B cell (primary cell): ENCODE measurements at regions not wholly inside any gene's neighbourhood (a gene's known extent, or its start where the extent isn't known, plus 50 kb on each side); places are given as distances from the start of the nearest gene placed in this dataset.

Experiments used
- ATAC-seq: fragments of 200-7000 bp; cut with Tn5 transposase; one replicate; pipeline ENCODE4 v1.10.0; 2021; ENCODE audit warnings: low read depth, mild to moderate bottlenecking, moderate number of reproducible peaks, moderate library complexity
- CTCF ChIA-PET: fragments of 350-600 bp; sonication (Branson Sonifier 250); formaldehyde crosslinking; loops from one replicate; lab custom pipeline; 2021; ENCODE audit warnings: antibody characterized with exemption, inconsistent platforms; lab: Charles Lee
- POLR2A ChIA-PET: fragments of 350-600 bp; sonication (Branson Sonifier 250); formaldehyde crosslinking; loops from one replicate; lab custom pipeline; 2021; ENCODE audit warnings: antibody characterized with exemption; lab: Charles Lee
- DNase-seq: peaks from one replicate; pipeline ENCODE4 v3.0.0; 2013
- H2AFZ ChIP-seq: 2 replicates; pipeline ENCODE4 v1.6.1; 2012; ENCODE audit warnings: mild to moderate bottlenecking, low read depth, low read length; ENCODE audit not compliant: insufficient read depth, poor library complexity, severe bottlenecking
- H3K27ac ChIP-seq, 2 donors: 1 replicate in 1 of 2; 2 replicates in 1 of 2; pipeline ENCODE4 v1.5.1; 2012 to 2013; ENCODE audit warnings: low read length in 2 of 2, mild to moderate bottlenecking in 2 of 2, moderate library complexity in 1 of 2
- H3K27me3 ChIP-seq, 4 experiments: fragments of 200-600 bp in 1 of 4; sonication (generic) in 1 of 4; replicated peaks in 1 of 4; 1 replicate in 2 of 4; 2 replicates in 2 of 4; pipeline versions ENCODE4 v1.6.1 to v1.7.0; 2013 to 2016; ENCODE audit warnings: low read length in 3 of 4, mild to moderate bottlenecking in 2 of 4, mixed read lengths in 1 of 4, moderate library complexity in 1 of 4; ENCODE audit not compliant: insufficient read depth in 4 of 4, control insufficient read depth in 3 of 4; ENCODE audit errors: control extremely low read depth in 1 of 4
- H3K36me3 ChIP-seq, 2 experiments: replicated peaks in 1 of 2; 1 replicate in 1 of 2; 2 replicates in 1 of 2; pipeline versions ENCODE4 v1.6.1 to v1.7.1; 2013; ENCODE audit warnings: low read length in 1 of 2; ENCODE audit not compliant: insufficient read depth in 2 of 2, control insufficient read depth in 1 of 2; ENCODE audit errors: control extremely low read depth in 1 of 2, extremely low read depth in 1 of 2
- H3K4me1 ChIP-seq, 2 donors: fragments of 200-600 bp in 1 of 2; sonication (generic) in 1 of 2; 1 replicate in 1 of 2; 2 replicates in 1 of 2; pipeline versions ENCODE4 v1.5.1 to v1.6.1; 2013 to 2017; ENCODE audit warnings: low read length in 2 of 2; ENCODE audit not compliant: control insufficient read depth in 2 of 2, insufficient read depth in 2 of 2
- H3K4me2 ChIP-seq: replicated peaks from 2 replicates; pipeline ENCODE3; 2012; ENCODE audit warnings: mild to moderate bottlenecking, low read depth, low read length; ENCODE audit not compliant: poor library complexity, severe bottlenecking
- H3K4me3 ChIP-seq, 5 experiments: fragments of 200-600 bp in 1 of 5; sonication (generic) in 1 of 5; 1 replicate in 3 of 5; 2 replicates in 2 of 5; pipeline versions ENCODE4 v1.5.1 to v1.7.0; 2011 to 2016; ENCODE audit warnings: low read length in 4 of 5, mild to moderate bottlenecking in 4 of 5, low read depth in 2 of 5, control low read depth in 1 of 5, moderate library complexity in 1 of 5; ENCODE audit not compliant: insufficient read depth in 1 of 5; ENCODE audit errors: control extremely low read depth in 1 of 5, extremely low read depth in 1 of 5
- H3K79me2 ChIP-seq: fragments of 200-600 bp; sonication (generic); one replicate; pipeline ENCODE4 v1.6.0; 2016; ENCODE audit warnings: low read length; ENCODE audit not compliant: control insufficient read depth, insufficient read depth
- H3K9ac ChIP-seq: fragments of 200-600 bp; sonication (generic); 2 replicates; pipeline ENCODE4 v1.6.1; 2017; ENCODE audit warnings: mild to moderate bottlenecking, low read length, moderate library complexity
- H3K9me3 ChIP-seq, 3 donors: one replicate each; pipeline versions ENCODE4 v1.6.1 to v1.7.1; 2013; ENCODE audit warnings: low read length in 2 of 3; ENCODE audit not compliant: control insufficient read depth in 2 of 3, insufficient read depth in 1 of 3; ENCODE audit errors: control extremely low read depth in 1 of 3
- H4K20me1 ChIP-seq: 2 replicates; pipeline ENCODE4 v1.6.0; 2012; ENCODE audit warnings: mild to moderate bottlenecking, low read length; ENCODE audit not compliant: insufficient read depth, control insufficient read depth, poor library complexity, severe bottlenecking
- H3K27ac Mint-ChIP-seq: one replicate; pipeline ENCODE4 v1.8.0; 2021; ENCODE audit warnings: mixed read lengths
- H3K27me3 Mint-ChIP-seq: one replicate; pipeline ENCODE4 v1.8.0; 2021; ENCODE audit warnings: mixed read lengths
- H3K4me1 Mint-ChIP-seq: one replicate; pipeline ENCODE4 v1.8.0; 2021; ENCODE audit warnings: mixed read lengths
- H3K4me3 Mint-ChIP-seq: one replicate; pipeline ENCODE4 v1.8.0; 2021; ENCODE audit warnings: mixed read lengths
- H3K9me3 Mint-ChIP-seq: one replicate; pipeline ENCODE4 v1.8.0; 2022; ENCODE audit warnings: mixed read lengths; ENCODE audit not compliant: insufficient read depth
- EZH2 ChIP-seq: IDR thresholded peaks from 2 replicates; pipeline ENCODE4 v1.6.1; 2012; ENCODE audit warnings: borderline replicate concordance, low read depth, mild to moderate bottlenecking, moderate library complexity, low read length; ENCODE audit not compliant: insufficient read depth, poor library complexity, severe bottlenecking
- WGBS: methylation state at CpG from one replicate; pipeline ENCODE4 v1.1.5; 2013; ENCODE audit warnings: missing lambda C conversion rate; ENCODE audit not compliant: insufficient coverage; 5-methylcytosine and 5-hydroxymethylcytosine counted together
- intact Hi-C: fragments of 100-400 bp; cut with micrococcal nuclease; formaldehyde crosslinking; loops from one replicate; pipeline ENCODE4 v1.10.0; 2022
- TF ChIP-seq, protein P1 (sequence below): fragments of 200-600 bp; IDR thresholded peaks from one replicate; pipeline ENCODE4 v1.8.0; 2022; ENCODE audit warnings: antibody characterized with exemption, mild to moderate bottlenecking

- intact Hi-C loops: no loop called here
- Histone ChIP-seq H3K36me3 (no peaks in the 10 kb centered on the region), H3K4me1 (no peaks in the 10 kb centered on the region), H3K9me3 (no peaks in the 10 kb centered on the region), H3K27ac (no peak overlapping the region), H3K4me3 (no peak overlapping the region), H2AFZ (no peak overlapping the region), H3K27me3 (no peaks in the 10 kb centered on the region), H4K20me1 (no peaks in the 10 kb centered on the region), H3K79me2 (no peaks in the 10 kb centered on the region), H3K9ac (no peak overlapping the region), H3K4me2 (no peak overlapping the region)
- CTCF ChIA-PET: no interaction called here
- POLR2A ChIA-PET: no interaction called here
- Mint-ChIP-seq H3K9me3 (no peaks in the 10 kb centered on the region), H3K4me1 (peaks cover 2% of the 10 kb centered on the region), H3K27ac (no peak overlapping the region), H3K27me3 (no peaks in the 10 kb centered on the region), H3K4me3 (no peak overlapping the region)
- WGBS: 99% methylated on average over 12 of the region's 18 CpGs
- no peak for ATAC-seq
- TF ChIP-seq, protein P1, sequence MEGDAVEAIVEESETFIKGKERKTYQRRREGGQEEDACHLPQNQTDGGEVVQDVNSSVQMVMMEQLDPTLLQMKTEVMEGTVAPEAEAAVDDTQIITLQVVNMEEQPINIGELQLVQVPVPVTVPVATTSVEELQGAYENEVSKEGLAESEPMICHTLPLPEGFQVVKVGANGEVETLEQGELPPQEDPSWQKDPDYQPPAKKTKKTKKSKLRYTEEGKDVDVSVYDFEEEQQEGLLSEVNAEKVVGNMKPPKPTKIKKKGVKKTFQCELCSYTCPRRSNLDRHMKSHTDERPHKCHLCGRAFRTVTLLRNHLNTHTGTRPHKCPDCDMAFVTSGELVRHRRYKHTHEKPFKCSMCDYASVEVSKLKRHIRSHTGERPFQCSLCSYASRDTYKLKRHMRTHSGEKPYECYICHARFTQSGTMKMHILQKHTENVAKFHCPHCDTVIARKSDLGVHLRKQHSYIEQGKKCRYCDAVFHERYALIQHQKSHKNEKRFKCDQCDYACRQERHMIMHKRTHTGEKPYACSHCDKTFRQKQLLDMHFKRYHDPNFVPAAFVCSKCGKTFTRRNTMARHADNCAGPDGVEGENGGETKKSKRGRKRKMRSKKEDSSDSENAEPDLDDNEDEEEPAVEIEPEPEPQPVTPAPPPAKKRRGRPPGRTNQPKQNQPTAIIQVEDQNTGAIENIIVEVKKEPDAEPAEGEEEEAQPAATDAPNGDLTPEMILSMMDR: no peak
- no peak for TF ChIP-seq EZH2
- no peak for DNase-seq
These were observed 136.7 kb upstream of the GMDS start for GRCh38 chr6:2381872-2382661.

DNA sequence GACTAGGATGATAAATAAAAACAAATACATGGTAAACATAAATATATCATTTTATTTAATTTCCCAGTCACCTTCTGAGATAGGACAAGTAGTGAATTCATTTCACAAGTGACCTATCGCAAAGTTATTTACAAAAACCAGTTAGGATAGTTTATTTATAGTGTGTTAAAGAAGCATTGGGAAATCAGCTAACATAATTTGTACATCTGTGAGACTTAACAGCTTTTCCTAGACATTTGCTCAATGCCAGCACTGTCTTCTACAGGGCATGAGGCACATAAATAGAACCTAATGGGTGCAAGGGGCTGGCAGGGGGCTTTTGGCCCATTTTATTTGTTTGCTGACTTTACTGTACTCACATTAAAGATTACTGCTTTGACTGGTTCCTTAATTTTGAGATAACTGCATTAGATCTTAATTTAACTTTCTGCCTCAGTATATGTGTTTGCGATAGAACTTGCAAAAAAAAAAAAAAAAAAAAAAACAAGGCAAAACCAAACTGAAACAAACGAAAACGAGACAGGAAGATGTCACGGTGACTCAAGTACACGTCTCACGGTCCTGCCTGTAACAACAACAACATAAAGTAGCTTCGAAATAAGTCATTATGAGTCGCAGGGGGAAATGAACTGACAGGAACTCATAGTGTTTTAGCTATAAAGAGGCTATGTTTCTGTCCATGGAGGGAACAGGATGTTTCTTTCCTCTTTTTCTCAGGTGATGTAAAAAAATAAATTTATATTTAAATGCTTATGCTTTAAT, 133.7 kb upstream of the GMDS start:
- H3K36me3 ChIP-seq: no peaks in the 10 kb centered on the region
- no peak overlapping the region for H3K9ac ChIP-seq
- Mint-ChIP-seq H3K9me3 (no peaks in the 10 kb centered on the region), H3K4me3 (no peak overlapping the region), H3K27ac (no peak overlapping the region), H3K27me3 (no peaks in the 10 kb centered on the region), H3K4me1 (peaks cover 2% of the 10 kb centered on the region)
- H2AFZ ChIP-seq: no peak overlapping the region
- CTCF ChIA-PET: no interaction called here
- no peak overlapping the region for H3K27ac ChIP-seq
- H3K4me1 ChIP-seq: no peaks in the 10 kb centered on the region
- TF ChIP-seq, protein P1: no peak
- no peak for TF ChIP-seq EZH2
- ATAC-seq (no peak), DNase-seq (no peak)
- no CpG with 5 or more reads among the region's 9 CpGs for whole genome bisulfite sequencing
- no peaks in the 10 kb centered on the region for H3K79me2 ChIP-seq
- no peak overlapping the region for H3K4me2 ChIP-seq
- no peak overlapping the region for H3K4me3 ChIP-seq
- POLR2A ChIA-PET: no interaction called here
- no peaks in the 10 kb centered on the region for H3K9me3 ChIP-seq
- no peaks in the 10 kb centered on the region for H4K20me1 ChIP-seq
- intact Hi-C loops: no loop called here
- H3K27me3 ChIP-seq: no peaks in the 10 kb centered on the region
